K562 (cell line): ENCODE measurements at regions not wholly inside any gene's neighbourhood (a gene's known extent, or its start where the extent isn't known, plus 50 kb on each side); places are given as distances from the start of the nearest gene placed in this dataset.

ENCODE experiments used
- BRF1 ChIP-seq: IDR thresholded peaks from 3 replicates; pipeline ENCODE4 v1.6.1; 2011; ENCODE audit warnings: borderline replicate concordance, mild to moderate bottlenecking; ENCODE audit not compliant: insufficient read length; ENCODE audit errors: extremely low read depth
- ETS2 ChIP-seq: IDR thresholded peaks from 2 replicates; pipeline ENCODE4 v1.6.1; 2016; ENCODE audit warnings: borderline replicate concordance, missing genetic modification characterization, mild to moderate bottlenecking, moderate library complexity, missing compliant biosample characterization; ENCODE audit not compliant: poor library complexity, severe bottlenecking
- RBBP5 ChIP-seq: fragments of 200-600 bp; sonication (generic); IDR thresholded peaks from 2 replicates; pipeline ENCODE4 v1.6.1; 2012; ENCODE audit warnings: borderline replicate concordance, mild to moderate bottlenecking, low read length, control low read depth, inconsistent platforms; ENCODE audit not compliant: insufficient read depth, poor library complexity, severe bottlenecking
- SNIP1 ChIP-seq: fragments of 450-650 bp; IDR thresholded peaks from 2 replicates; pipeline ENCODE4 v1.7.1; 2017; ENCODE audit warnings: low read depth, mild to moderate bottlenecking
- SRSF1 ChIP-seq: fragments of 200-400 bp; formaldehyde crosslinking; IDR thresholded peaks from 2 replicates; pipeline ENCODE4 v1.6.1; 2017; ENCODE audit warnings: mild to moderate bottlenecking, low read depth, low read length, moderate library complexity
- TEAD2 ChIP-seq: fragments of 450-650 bp; IDR thresholded peaks from 2 replicates; pipeline ENCODE4 v1.6.1; 2016; ENCODE audit warnings: missing genetic modification characterization, control low read depth, missing compliant biosample characterization
- ZNF644 ChIP-seq: fragments of 200-800 bp; sonication (Bioruptor generic); IDR thresholded peaks from 2 replicates; pipeline ENCODE4 v1.6.1; 2016; ENCODE audit warnings: low read depth, missing genetic modification characterization, missing compliant biosample characterization
- TF ChIP-seq, protein P1 (sequence below): sonication (generic); formaldehyde crosslinking; IDR thresholded peaks from 2 replicates; pipeline ENCODE4 v1.8.0; 2022; ENCODE audit warnings: mild to moderate bottlenecking, missing genetic modification reagents
- TF ChIP-seq, protein P2 (sequence below): fragments of 250-450 bp; sonication (Bioruptor Pico); IDR thresholded peaks from 2 replicates; pipeline ENCODE4 v1.9.0; 2021; ENCODE audit warnings: mild to moderate bottlenecking
- TF ChIP-seq, protein P3 (sequence below): fragments of 450-650 bp; IDR thresholded peaks from 2 replicates; pipeline ENCODE4 v1.6.1; 2018; ENCODE audit warnings: mild to moderate bottlenecking, low read depth; ENCODE audit not compliant: partially characterized antibody
- TF ChIP-seq, protein P4 (sequence below): fragments of 450-650 bp; IDR thresholded peaks from 2 replicates; pipeline ENCODE4 v1.6.1; 2017; ENCODE audit warnings: antibody characterized with exemption, mild to moderate bottlenecking
- TF ChIP-seq, protein P5 (sequence below): fragments of 450-650 bp; conservative IDR thresholded peaks from 2 replicates; pipeline ENCODE4 v1.6.1; 2016; ENCODE audit warnings: missing genetic modification characterization, low read depth, mild to moderate bottlenecking, control low read depth, missing compliant biosample characterization
- TF ChIP-seq, protein P6 (sequence below): fragments of 450-650 bp; IDR thresholded peaks from 2 replicates; pipeline ENCODE4 v1.6.1; 2014; ENCODE audit warnings: low read depth, mild to moderate bottlenecking, moderate library complexity, borderline replicate concordance
- TF ChIP-seq, protein P7 (sequence below), 2 experiments: IDR thresholded peaks; 2 replicates each; pipeline ENCODE4 v1.6.1; 2011; ENCODE audit warnings: borderline replicate concordance in 1 of 2, control low read depth in 1 of 2, low read depth in 1 of 2, low read length in 1 of 2, mild to moderate bottlenecking in 1 of 2, mixed read lengths in 1 of 2, moderate library complexity in 1 of 2; ENCODE audit not compliant: insufficient read depth in 1 of 2, insufficient read length in 1 of 2, poor library complexity in 1 of 2, severe bottlenecking in 1 of 2; ENCODE audit errors: extremely low read depth in 1 of 2

DNA sequence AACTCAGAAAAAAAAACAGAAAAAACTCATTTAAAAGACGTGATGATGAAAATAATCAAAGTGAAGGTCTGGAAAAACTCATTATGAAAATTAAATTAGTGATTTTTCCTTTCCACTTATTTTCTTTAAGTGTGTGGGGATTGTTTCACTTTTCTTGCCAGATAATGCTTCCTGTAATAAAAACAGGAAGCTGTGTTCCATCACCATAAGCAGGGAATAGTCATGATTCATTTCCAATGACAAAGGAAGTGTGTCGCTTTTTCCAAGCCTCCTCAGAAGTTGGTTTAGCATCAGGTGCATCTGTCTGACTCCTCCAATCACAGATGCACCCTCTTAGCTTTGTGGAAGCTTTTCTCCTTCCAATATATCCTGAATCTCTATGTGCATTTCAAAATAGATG lies 2068.7 kb downstream of the MAT2B start (continued):
- TF ChIP-seq, protein P1, sequence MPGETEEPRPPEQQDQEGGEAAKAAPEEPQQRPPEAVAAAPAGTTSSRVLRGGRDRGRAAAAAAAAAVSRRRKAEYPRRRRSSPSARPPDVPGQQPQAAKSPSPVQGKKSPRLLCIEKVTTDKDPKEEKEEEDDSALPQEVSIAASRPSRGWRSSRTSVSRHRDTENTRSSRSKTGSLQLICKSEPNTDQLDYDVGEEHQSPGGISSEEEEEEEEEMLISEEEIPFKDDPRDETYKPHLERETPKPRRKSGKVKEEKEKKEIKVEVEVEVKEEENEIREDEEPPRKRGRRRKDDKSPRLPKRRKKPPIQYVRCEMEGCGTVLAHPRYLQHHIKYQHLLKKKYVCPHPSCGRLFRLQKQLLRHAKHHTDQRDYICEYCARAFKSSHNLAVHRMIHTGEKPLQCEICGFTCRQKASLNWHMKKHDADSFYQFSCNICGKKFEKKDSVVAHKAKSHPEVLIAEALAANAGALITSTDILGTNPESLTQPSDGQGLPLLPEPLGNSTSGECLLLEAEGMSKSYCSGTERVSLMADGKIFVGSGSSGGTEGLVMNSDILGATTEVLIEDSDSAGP (CRISPR knock-in tag), result no peak
- TF ChIP-seq TEAD2 (tag) (no peak), ZNF644 (tag) (no peak), SNIP1 (no peak), RBBP5 (no peak), ETS2 (tag) (no peak), BRF1 (no peak), SRSF1 (no peak)
- TF ChIP-seq, protein P2, sequence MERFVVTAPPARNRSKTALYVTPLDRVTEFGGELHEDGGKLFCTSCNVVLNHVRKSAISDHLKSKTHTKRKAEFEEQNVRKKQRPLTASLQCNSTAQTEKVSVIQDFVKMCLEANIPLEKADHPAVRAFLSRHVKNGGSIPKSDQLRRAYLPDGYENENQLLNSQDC, result no peak
- TF ChIP-seq, protein P3, sequence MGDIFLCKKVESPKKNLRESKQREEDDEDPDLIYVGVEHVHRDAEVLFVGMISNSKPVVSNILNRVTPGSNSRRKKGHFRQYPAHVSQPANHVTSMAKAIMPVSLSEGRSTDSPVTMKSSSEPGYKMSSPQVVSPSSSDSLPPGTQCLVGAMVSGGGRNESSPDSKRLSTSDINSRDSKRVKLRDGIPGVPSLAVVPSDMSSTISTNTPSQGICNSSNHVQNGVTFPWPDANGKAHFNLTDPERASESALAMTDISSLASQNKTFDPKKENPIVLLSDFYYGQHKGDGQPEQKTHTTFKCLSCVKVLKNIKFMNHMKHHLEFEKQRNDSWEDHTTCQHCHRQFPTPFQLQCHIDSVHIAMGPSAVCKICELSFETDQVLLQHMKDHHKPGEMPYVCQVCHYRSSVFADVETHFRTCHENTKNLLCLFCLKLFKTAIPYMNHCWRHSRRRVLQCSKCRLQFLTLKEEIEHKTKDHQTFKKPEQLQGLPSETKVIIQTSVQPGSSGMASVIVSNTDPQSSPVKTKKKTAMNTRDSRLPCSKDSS, result no peak
- TF ChIP-seq, protein P4, sequence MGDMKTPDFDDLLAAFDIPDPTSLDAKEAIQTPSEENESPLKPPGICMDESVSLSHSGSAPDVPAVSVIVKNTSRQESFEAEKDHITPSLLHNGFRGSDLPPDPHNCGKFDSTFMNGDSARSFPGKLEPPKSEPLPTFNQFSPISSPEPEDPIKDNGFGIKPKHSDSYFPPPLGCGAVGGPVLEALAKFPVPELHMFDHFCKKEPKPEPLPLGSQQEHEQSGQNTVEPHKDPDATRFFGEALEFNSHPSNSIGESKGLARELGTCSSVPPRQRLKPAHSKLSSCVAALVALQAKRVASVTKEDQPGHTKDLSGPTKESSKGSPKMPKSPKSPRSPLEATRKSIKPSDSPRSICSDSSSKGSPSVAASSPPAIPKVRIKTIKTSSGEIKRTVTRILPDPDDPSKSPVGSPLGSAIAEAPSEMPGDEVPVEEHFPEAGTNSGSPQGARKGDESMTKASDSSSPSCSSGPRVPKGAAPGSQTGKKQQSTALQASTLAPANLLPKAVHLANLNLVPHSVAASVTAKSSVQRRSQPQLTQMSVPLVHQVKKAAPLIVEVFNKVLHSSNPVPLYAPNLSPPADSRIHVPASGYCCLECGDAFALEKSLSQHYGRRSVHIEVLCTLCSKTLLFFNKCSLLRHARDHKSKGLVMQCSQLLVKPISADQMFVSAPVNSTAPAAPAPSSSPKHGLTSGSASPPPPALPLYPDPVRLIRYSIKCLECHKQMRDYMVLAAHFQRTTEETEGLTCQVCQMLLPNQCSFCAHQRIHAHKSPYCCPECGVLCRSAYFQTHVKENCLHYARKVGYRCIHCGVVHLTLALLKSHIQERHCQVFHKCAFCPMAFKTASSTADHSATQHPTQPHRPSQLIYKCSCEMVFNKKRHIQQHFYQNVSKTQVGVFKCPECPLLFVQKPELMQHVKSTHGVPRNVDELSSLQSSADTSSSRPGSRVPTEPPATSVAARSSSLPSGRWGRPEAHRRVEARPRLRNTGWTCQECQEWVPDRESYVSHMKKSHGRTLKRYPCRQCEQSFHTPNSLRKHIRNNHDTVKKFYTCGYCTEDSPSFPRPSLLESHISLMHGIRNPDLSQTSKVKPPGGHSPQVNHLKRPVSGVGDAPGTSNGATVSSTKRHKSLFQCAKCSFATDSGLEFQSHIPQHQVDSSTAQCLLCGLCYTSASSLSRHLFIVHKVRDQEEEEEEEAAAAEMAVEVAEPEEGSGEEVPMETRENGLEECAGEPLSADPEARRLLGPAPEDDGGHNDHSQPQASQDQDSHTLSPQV, result no peak
- TF ChIP-seq, protein P5, sequence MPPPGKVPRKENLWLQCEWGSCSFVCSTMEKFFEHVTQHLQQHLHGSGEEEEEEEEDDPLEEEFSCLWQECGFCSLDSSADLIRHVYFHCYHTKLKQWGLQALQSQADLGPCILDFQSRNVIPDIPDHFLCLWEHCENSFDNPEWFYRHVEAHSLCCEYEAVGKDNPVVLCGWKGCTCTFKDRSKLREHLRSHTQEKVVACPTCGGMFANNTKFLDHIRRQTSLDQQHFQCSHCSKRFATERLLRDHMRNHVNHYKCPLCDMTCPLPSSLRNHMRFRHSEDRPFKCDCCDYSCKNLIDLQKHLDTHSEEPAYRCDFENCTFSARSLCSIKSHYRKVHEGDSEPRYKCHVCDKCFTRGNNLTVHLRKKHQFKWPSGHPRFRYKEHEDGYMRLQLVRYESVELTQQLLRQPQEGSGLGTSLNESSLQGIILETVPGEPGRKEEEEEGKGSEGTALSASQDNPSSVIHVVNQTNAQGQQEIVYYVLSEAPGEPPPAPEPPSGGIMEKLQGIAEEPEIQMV, result no peak
- TF ChIP-seq, protein P6, sequence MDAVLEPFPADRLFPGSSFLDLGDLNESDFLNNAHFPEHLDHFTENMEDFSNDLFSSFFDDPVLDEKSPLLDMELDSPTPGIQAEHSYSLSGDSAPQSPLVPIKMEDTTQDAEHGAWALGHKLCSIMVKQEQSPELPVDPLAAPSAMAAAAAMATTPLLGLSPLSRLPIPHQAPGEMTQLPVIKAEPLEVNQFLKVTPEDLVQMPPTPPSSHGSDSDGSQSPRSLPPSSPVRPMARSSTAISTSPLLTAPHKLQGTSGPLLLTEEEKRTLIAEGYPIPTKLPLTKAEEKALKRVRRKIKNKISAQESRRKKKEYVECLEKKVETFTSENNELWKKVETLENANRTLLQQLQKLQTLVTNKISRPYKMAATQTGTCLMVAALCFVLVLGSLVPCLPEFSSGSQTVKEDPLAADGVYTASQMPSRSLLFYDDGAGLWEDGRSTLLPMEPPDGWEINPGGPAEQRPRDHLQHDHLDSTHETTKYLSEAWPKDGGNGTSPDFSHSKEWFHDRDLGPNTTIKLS, result no peak
- TF ChIP-seq, protein P7, sequence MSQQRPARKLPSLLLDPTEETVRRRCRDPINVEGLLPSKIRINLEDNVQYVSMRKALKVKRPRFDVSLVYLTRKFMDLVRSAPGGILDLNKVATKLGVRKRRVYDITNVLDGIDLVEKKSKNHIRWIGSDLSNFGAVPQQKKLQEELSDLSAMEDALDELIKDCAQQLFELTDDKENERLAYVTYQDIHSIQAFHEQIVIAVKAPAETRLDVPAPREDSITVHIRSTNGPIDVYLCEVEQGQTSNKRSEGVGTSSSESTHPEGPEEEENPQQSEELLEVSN (IDR thresholded peaks at IDR 0.05; ENCODE audit: borderline replicate concordance in 1 of 2, extremely low read depth in 1 of 2, insufficient read depth in 1 of 2, insufficient read length in 1 of 2, low read depth in 1 of 2, low read length in 1 of 2, poor library complexity in 1 of 2, severe bottlenecking in 1 of 2), result no peak
